Stimulated activated CD4-positive, alpha-beta T cell treated with anti-CD3 and anti-CD28 coated beads, Interleukin-15, amount 100 ng/mL, for 24 hours (primary cell): ENCODE measurements at regions not wholly inside any gene's neighbourhood (a gene's known extent, or its start where the extent isn't known, plus 50 kb on each side); places are given as distances from the start of the nearest gene placed in this dataset.

ENCODE experiments used
- DNase-seq: peaks from one replicate; pipeline ENCODE4 v3.0.0-alpha.2; 2020

DNA sequence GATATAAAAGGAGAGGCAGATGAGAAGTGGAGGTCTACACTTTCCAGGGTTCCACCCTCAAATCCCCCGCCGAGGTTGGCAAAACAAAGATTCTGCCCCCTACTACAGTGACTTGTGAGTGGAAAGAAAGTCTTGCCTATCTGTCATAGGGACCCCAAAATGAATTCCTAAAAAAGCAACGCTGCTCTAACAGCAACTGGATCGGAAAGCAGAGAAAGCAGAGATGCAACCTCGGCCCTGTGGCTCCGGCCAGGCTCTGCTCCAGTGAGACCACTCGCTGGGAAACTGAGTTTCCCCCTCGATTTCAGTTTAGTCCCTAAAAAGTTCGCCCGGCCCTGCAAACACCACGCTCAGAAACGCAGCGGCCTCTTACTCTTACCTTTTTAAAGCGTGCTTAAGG lies 297.9 kb upstream of the NFE2L3 start:
- DNase-seq: no peak

GRCh38 chr7:25854608-25855497 lies 297.1 kb upstream of the NFE2L3 start:
- peak; percentile 55 for DNase-seq

GRCh38 chr7:25855854-25856782 lies 295.9 kb upstream of the NFE2L3 start:
- no peak for DNase-seq

DNA sequence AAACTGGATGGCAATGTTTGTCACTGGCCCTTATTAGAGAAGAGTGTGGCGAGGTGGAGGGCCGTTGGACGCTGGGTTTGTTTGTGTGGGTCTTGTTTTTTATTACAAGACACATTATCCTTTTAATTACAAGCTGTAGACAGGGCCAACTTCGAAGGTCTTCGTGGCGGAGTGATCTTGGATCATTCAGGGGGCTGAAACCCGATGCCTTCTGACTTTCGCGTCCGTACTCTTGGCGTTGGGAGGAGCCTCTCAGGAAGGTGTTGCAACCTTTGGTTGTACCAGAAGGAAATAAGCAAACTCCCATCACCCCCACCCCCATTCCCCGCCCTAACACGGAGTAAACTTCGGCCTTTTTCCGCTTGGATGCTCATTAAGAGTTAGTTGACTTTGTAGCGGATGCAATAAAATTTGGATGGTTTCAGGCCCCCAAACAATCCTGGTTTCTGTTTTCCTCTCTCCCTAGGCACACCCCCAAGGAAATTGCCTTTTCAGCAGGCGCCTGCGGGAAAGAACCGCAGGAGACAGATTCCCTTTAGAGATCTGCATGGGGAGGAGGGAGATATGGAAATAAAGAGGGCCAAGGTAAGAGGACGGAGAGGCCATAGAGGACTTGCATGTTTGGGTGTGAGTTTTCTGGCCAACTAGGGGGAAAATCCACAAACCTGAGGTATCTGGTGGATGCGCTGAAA lies 294.5 kb upstream of the NFE2L3 start:
- DNase-seq: no peak

- no peak for DNase-seq
Measured at GRCh38 chr7:25858200-25858524, 293.8 kb upstream of the NFE2L3 start.

DNA sequence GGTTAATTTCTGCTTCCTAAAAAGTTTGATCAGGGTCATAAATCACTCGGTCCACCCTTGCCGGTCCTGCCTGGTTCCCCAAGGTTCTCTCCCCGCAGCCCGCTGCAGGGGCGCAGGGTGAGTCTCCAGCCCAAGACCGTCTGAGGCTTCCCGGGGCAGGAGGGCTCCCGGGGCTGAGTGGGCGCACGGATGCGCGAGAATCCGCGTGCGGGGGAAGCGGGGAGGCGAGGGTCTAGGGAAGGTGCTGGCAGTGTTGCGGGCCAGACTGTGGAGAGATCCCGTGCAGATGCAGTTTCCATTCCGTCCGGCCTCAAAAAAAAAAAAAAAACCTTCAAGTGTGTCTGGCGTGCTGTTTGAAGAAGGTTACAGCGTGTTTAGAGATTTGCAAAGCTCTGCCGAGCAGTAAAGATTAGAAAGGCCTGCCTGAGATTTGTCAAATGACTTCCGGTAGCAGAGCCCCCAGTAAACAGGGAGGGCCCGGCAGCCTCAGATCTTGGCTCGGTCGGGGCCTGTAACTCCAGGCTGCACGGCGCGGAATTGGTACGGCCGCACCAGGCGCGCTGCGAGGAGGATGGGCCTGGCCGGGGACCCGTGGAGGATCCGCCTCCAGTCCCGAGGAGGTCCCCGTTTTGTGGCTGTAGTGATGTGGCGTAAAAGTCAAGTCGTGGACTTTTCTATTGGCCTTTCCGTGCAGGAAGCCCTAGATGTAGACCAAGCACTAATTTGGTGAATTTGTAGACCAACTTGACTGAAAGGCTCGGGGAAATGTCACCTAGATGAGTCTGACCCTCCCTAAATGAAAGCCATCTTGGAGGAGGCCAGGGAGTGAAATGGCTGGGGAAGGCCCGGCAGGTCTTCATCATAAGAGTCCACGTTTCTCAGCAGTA lies 293.2 kb upstream of the NFE2L3 start:
- no peak for DNase-seq

DNA sequence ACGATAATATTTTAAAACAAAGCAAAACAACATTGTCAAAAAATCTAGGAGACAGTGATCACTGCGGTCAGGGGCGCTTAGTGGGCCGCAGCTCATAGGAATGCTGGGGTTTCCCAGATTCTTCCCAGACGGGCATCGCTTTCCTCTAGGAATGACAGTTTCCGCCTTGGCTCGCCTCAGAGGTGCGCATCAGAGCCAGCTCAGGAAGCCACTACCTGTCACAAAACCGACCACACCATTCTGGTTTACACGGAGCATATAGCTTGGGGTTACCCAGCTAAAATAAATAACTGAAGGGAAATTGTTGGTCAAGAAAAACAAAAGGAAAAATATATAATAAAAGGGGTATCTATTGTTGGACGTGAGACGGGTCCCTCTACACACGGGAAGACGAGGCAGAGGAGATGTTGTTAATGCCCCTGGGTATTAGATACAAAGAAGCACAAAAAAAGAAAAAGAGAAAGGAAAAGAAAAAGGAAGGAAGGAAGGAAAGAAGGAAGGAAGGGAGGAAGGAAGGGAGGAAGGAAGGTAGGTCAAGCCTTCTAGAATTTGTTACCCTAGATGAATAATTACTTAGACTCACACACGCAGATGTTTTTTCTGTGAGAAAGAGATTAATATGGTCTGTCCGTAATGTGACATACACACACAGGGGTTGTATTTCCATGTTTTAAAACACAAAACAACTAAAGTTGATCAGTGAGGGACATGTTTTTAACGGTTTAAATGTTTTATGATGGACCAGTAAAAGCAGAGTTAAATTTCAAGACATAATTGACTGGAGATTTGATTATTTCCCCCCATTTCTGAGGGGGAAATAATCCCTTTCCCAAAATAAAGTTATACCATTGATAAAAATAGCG lies 292.4 kb upstream of the NFE2L3 start:
- DNase-seq: no peak

GRCh38 chr7:25860275-25861163 lies 291.5 kb upstream of the NFE2L3 start:
- DNase-seq: no peak

GRCh38 chr7:25861164-25861496 lies 290.9 kb upstream of the NFE2L3 start:
- DNase-seq: no peak

- no peak for DNase-seq
Measured at GRCh38 chr7:25861601-25862260, 290.3 kb upstream of the NFE2L3 start.

GRCh38 chr7:25862261-25863004 lies 289.6 kb upstream of the NFE2L3 start:
- peak; percentile 96 for DNase-seq

GRCh38 chr7:25863005-25863728 lies 288.8 kb upstream of the NFE2L3 start:
- no peak for DNase-seq

- no peak for DNase-seq
Measured at GRCh38 chr7:25863729-25864110, 288.3 kb upstream of the NFE2L3 start.

GRCh38 chr7:25864511-25864910 lies 287.5 kb upstream of the NFE2L3 start:
- DNase-seq: no peak

- no peak for DNase-seq
Measured at GRCh38 chr7:25864943-25865751, 286.9 kb upstream of the NFE2L3 start.

DNA sequence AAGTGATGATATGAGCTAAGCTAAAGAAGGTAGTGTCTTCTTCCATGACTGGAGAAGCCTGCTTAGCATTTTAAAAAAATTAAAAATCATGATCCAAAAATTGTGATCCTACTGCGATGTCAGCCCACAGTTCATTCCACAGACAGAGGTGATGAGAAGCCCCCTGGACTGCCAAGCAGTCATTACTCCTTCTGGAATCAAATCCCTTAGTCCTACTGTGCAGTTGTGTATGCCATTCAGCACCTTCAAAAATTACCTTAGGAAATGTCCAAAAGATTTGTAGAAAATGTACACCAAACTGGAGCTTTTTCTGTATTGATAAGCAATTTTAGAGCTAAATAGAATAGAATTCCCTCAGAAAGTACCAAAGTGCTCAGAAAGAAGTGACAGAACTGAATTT lies 283.5 kb upstream of the NFE2L3 start:
- DNase-seq: no peak

GRCh38 chr7:25870574-25870973 lies 281.4 kb upstream of the NFE2L3 start:
- DNase-seq: no peak
